ENCODE measurements at regions not wholly inside any gene's neighbourhood (a gene's known extent, or its start where the extent isn't known, plus 50 kb on each side); places are given as distances from the start of the nearest gene placed in this dataset.

DNA sequence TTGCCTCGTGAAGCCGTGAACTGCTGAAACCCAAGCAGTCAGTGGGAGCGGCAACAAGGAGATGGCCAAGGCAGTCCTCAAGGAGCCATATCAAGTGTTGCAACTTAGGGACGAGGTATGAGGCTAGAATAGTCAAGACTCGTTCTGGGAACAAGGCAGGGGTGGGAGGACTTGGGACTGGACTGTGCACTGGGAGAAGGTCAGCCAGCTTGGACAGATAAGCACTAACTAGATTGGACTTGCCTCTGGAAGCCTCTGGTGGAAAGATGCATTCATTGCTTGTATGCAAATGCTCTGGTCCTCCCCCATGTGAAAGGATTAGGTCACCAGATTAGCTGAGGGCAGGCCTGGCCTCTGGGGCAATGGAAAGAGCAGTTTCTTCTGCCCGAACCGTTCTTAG lies 123.3 kb upstream of the CTNNB1 start:
- DNase-seq (ENCODE audit: low read depth), result no peak
- no peak overlapping the region for H3K4me3 ChIP-seq (ENCODE audit: low read depth, low read length)
- TF ChIP-seq, protein P1, sequence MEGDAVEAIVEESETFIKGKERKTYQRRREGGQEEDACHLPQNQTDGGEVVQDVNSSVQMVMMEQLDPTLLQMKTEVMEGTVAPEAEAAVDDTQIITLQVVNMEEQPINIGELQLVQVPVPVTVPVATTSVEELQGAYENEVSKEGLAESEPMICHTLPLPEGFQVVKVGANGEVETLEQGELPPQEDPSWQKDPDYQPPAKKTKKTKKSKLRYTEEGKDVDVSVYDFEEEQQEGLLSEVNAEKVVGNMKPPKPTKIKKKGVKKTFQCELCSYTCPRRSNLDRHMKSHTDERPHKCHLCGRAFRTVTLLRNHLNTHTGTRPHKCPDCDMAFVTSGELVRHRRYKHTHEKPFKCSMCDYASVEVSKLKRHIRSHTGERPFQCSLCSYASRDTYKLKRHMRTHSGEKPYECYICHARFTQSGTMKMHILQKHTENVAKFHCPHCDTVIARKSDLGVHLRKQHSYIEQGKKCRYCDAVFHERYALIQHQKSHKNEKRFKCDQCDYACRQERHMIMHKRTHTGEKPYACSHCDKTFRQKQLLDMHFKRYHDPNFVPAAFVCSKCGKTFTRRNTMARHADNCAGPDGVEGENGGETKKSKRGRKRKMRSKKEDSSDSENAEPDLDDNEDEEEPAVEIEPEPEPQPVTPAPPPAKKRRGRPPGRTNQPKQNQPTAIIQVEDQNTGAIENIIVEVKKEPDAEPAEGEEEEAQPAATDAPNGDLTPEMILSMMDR (IDR thresholded peaks at IDR 0.05; ENCODE audit: low read depth, low read length, missing control alignments), result no peak

DNA sequence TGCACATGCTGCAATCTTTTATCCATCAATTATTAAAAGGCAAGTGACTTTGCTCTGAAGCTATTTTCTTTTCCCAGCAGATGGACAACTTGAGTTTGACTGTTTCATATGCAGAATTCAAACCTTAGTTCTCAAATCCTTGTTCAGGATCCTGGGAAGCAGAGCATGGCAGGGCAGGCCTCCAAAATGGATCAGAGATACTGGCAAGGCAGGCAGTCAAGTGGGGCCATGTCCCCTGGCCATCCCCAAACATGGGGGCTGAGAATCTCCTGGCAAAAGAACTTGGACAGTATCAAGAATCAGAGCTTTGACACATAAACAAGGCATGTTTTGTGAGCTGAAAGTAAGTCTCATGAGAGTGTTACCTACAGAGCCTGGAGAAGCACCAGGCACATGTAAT lies 122.9 kb upstream of the CTNNB1 start:
- no peak overlapping the region for H3K4me3 ChIP-seq (ENCODE audit: low read depth, low read length)
- TF ChIP-seq, protein P1 (IDR thresholded peaks at IDR 0.05; ENCODE audit: low read depth, low read length, missing control alignments), result no peak
- DNase-seq (ENCODE audit: low read depth), result no peak

DNA sequence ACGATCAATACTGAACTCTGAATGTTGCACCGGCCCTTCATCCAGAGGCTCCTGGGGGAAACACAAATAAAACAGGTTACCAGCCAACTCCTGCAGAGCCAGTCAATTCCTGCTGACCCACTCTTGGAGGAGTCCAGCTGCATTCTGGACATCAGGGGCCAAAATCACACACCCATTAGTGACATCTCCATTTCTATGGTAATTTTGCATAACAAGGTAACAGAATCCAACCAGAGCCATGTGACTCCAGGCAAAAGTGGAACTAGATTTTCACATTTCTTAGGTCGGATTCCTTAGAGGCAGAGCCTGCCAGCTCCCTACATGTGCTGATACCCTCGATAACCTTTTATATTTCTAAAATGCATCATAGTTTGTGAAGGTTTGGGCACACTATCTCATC lies 119.2 kb upstream of the CTNNB1 start:
- DNase-seq (ENCODE audit: low read depth), result no peak
- TF ChIP-seq, protein P1 (IDR thresholded peaks at IDR 0.05; ENCODE audit: low read depth, low read length, missing control alignments), result no peak
- no peak overlapping the region for H3K4me3 ChIP-seq (ENCODE audit: low read depth, low read length)

DNA sequence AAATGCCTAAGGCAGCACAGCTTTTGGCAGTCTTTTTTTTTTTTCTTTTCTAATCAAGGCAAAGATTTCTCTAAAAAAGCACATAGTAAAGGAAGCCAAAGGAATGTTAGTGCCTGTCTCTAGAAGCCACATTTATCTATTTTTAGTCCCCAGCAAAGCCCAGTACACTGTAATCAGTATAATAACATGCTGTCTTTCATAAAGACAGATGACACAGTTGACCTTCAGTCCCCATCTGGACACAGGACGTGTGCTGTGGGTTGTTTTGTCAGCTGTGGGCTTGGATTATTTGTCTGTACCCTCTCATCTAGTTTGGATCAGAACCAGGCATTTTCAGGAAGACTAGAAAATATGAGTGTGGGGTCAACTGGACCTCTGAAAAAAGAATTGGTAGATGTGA lies 110.4 kb upstream of the CTNNB1 start:
- no peak overlapping the region for H3K4me3 ChIP-seq (ENCODE audit: low read depth, low read length)
- TF ChIP-seq, protein P1 (IDR thresholded peaks at IDR 0.05; ENCODE audit: low read depth, low read length, missing control alignments), result no peak
- no peak for DNase-seq (ENCODE audit: low read depth)

DNA sequence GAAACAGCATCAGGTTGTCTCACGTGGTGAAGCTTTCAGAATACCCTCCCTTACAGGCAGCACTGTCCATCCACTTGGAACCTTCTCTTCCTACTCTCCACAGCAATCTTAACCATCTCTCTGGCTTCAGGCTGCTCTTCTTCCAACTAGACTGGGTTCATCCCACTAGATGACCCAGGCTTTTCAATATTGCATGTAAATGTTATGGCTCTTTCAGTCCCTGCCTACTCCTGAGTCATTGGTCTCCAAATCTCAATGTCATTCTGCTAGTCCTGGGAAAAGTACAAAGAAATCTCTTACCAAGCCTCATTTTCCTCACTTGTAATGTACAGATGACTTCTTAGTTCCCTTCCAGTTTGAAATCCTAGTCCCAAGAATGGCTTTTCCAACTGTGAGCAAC lies 109.7 kb upstream of the CTNNB1 start:
- TF ChIP-seq, protein P1 (IDR thresholded peaks at IDR 0.05; ENCODE audit: low read depth, low read length, missing control alignments), result no peak
- no peak overlapping the region for H3K4me3 ChIP-seq (ENCODE audit: low read depth, low read length)
- DNase-seq (ENCODE audit: low read depth), result no peak

DNA sequence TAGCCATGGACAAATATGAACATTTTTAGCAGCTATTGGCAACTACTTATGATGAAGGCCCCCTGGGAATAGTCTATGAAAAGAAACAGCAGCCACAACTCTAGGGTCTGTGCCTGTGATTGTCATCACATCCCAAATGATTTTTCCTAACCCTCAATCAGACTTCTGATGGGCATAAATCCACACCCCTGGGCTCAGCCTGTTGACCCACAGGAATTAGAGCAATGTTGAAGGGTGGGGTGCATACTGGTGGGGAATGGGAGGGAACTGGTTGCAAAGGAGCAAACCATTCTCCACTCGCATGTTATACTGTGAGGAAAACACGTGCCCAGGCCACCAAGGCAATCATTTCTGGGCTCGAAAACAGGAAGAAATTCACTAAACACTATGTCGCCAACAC lies 106.5 kb upstream of the CTNNB1 start:
- H3K4me3 ChIP-seq (ENCODE audit: low read depth, low read length), result no peak overlapping the region
- no peak for DNase-seq (ENCODE audit: low read depth)
- TF ChIP-seq, protein P1 (IDR thresholded peaks at IDR 0.05; ENCODE audit: low read depth, low read length, missing control alignments), result no peak

DNA sequence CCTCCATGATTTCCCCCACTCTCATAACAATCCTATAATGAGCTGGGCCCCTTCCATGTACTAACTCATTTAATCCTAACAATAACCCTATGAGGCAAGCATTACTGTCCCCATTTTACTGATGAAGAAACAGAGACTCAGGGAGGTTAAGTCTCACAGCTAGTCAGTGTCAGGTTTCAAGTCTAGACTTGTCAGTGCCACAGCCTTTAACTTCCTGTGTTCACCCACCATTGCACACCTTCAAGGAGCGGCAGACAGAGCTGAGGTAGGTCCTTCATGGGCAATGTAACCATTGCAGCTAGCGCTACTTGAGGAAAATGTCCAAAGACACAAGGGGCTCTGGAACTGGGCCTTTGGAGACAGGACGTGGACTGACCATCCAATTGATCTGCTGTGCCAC lies 105.8 kb upstream of the CTNNB1 start:
- H3K4me3 ChIP-seq (ENCODE audit: low read depth, low read length), result no peak overlapping the region
- no peak for DNase-seq (ENCODE audit: low read depth)
- TF ChIP-seq, protein P1 (IDR thresholded peaks at IDR 0.05; ENCODE audit: low read depth, low read length, missing control alignments), result no peak

Data from GM12864 (cell line).